ENCODE measurements at regions not wholly inside any gene's neighbourhood (a gene's known extent, or its start where the extent isn't known, plus 50 kb on each side); places are given as distances from the start of the nearest gene placed in this dataset.

DNA sequence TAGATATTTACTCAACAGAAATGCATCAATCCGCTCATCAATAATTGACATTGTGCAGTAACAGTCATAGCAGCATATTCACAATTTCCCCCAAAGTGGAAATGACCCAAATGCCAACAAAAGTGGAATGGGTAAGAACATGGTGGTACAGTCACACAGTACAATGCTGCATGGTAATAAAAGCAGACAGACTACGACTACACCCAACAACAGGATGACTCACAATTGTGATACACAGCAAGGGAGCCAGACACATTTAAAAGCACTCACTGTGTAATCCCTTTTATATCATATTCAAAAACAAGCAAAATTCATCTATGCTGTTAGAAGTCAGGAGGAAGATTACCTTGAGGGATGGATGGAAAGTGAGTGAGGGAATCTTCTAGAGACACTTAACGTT, 76.5 kb upstream of the NUDT7 start:
- TF ChIP-seq, protein P1, sequence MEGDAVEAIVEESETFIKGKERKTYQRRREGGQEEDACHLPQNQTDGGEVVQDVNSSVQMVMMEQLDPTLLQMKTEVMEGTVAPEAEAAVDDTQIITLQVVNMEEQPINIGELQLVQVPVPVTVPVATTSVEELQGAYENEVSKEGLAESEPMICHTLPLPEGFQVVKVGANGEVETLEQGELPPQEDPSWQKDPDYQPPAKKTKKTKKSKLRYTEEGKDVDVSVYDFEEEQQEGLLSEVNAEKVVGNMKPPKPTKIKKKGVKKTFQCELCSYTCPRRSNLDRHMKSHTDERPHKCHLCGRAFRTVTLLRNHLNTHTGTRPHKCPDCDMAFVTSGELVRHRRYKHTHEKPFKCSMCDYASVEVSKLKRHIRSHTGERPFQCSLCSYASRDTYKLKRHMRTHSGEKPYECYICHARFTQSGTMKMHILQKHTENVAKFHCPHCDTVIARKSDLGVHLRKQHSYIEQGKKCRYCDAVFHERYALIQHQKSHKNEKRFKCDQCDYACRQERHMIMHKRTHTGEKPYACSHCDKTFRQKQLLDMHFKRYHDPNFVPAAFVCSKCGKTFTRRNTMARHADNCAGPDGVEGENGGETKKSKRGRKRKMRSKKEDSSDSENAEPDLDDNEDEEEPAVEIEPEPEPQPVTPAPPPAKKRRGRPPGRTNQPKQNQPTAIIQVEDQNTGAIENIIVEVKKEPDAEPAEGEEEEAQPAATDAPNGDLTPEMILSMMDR (IDR thresholded peaks at IDR 0.05) = no peak
- TF ChIP-seq EZH2 (IDR thresholded peaks at IDR 0.05) = no peak
- no peak for TF ChIP-seq EZH2phosphoT487 (IDR thresholded peaks at IDR 0.05)

Measured in neural progenitor cell (in vitro differentiated cells).